SK-N-SH treated with all-trans-retinoic acid at 6 μM for 48 hours (cell line): ENCODE measurements at regions not wholly inside any gene's neighbourhood (a gene's known extent, or its start where the extent isn't known, plus 50 kb on each side); places are given as distances from the start of the nearest gene placed in this dataset.

Source experiments
- ISL1 ChIP-seq: fragments of 250-450 bp; sonication (Bioruptor Pico); IDR thresholded peaks from 2 replicates; pipeline ENCODE4 v2.1.2; 2022; ENCODE audit warnings: mild to moderate bottlenecking, moderate library complexity
- OSR1 ChIP-seq: fragments of 250-450 bp; sonication (Bioruptor Pico); IDR thresholded peaks from 2 replicates; pipeline ENCODE4 v1.8.0; 2022; ENCODE audit warnings: moderate library complexity, mild to moderate bottlenecking, inconsistent platforms
- RARB ChIP-seq: fragments of 250-450 bp; sonication (Bioruptor Pico); IDR thresholded peaks from 2 replicates; pipeline ENCODE4 v1.8.0; 2021; ENCODE audit warnings: mild to moderate bottlenecking, moderate library complexity
- TOX ChIP-seq: fragments of 250-450 bp; sonication (Bioruptor Pico); IDR thresholded peaks from 2 replicates; pipeline ENCODE4 v1.8.0; 2021; ENCODE audit warnings: mild to moderate bottlenecking, moderate library complexity, borderline replicate concordance
- ZC3H10 ChIP-seq: fragments of 250-450 bp; sonication (Bioruptor Pico); IDR thresholded peaks from 2 replicates; pipeline ENCODE4 v1.5.1; 2021; ENCODE audit warnings: mild to moderate bottlenecking, moderate library complexity
- ZFP30 ChIP-seq: fragments of 450-650 bp; formaldehyde crosslinking; IDR thresholded peaks from 2 replicates; pipeline ENCODE4 v1.5.0; 2022; ENCODE audit warnings: mild to moderate bottlenecking, moderate library complexity
- TF ChIP-seq, protein P1 (sequence below): fragments of 250-450 bp; sonication (Bioruptor Pico); IDR thresholded peaks from 2 replicates; pipeline ENCODE4 v1.8.0; 2020; ENCODE audit warnings: mild to moderate bottlenecking, moderate library complexity, borderline replicate concordance

DNA sequence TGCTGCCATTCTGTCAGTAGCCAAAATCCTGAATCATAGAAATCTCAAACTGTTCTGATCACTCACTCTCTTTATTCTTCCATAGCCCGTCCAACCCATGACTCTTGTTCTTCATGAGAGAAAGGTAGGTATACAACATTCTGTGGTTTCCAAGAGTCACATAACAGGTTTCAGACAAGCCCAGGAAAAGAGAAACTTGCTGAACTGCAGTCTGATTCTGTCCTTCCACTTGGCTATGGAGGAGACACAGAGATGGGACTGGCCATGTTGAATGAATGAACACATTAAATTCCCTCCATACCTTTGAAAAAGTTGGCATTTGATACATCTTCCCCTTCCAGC is 880.2 kb upstream of the CELF4 start:
- TF ChIP-seq ZFP30 (no peak), ZC3H10 (CRISPR knock-in tag) (no peak), OSR1 (CRISPR knock-in tag) (no peak), RARB (no peak), TOX (CRISPR knock-in tag) (no peak), ISL1 (CRISPR knock-in tag) (no peak)
- TF ChIP-seq, protein P1, sequence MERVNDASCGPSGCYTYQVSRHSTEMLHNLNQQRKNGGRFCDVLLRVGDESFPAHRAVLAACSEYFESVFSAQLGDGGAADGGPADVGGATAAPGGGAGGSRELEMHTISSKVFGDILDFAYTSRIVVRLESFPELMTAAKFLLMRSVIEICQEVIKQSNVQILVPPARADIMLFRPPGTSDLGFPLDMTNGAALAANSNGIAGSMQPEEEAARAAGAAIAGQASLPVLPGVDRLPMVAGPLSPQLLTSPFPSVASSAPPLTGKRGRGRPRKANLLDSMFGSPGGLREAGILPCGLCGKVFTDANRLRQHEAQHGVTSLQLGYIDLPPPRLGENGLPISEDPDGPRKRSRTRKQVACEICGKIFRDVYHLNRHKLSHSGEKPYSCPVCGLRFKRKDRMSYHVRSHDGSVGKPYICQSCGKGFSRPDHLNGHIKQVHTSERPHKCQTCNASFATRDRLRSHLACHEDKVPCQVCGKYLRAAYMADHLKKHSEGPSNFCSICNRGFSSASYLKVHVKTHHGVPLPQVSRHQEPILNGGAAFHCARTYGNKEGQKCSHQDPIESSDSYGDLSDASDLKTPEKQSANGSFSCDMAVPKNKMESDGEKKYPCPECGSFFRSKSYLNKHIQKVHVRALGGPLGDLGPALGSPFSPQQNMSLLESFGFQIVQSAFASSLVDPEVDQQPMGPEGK, result no peak
